Stimulated activated CD8-positive, alpha-beta memory T cell treated with anti-CD3 and anti-CD28 coated beads, Interleukin-7, amount 100 ng/mL, for 24 hours (primary cell): ENCODE measurements at regions not wholly inside any gene's neighbourhood (a gene's known extent, or its start where the extent isn't known, plus 50 kb on each side); places are given as distances from the start of the nearest gene placed in this dataset.
"Not testable (repeated sequence)": the region's sequence is repeated elsewhere in the genome, so short reads cannot be mapped to it uniquely, and the experiment has no call there.

ENCODE experiments used
- DNase-seq: peaks from one replicate; pipeline ENCODE4 v3.0.0-alpha.2; 2020; ENCODE audit warnings: low read depth

- DNase-seq = not testable (repeated sequence)
Observed at GRCh38 chr7:156035387-156035786, 223.1 kb upstream of the SHH start.

GRCh38 chr7:156034397-156034796 lies 222.1 kb upstream of the SHH start:
- DNase-seq = no peak

- no peak for DNase-seq
Observed at GRCh38 chr7:156032973-156033372, 220.7 kb upstream of the SHH start.

- DNase-seq = no peak
Observed at GRCh38 chr7:156031679-156032478, 219.6 kb upstream of the SHH start.

GRCh38 chr7:156029460-156030007 lies 217.3 kb upstream of the SHH start:
- DNase-seq = no peak

GRCh38 chr7:156028521-156028920 lies 216.3 kb upstream of the SHH start:
- no peak for DNase-seq

- DNase-seq = no peak
Observed at GRCh38 chr7:156027821-156028220, 215.6 kb upstream of the SHH start.

GRCh38 chr7:156026603-156027002 lies 214.3 kb upstream of the SHH start:
- no peak for DNase-seq

GRCh38 chr7:156026076-156026600 lies 213.9 kb upstream of the SHH start:
- DNase-seq = no peak

- no peak for DNase-seq
Observed at GRCh38 chr7:156025675-156026074, 213.4 kb upstream of the SHH start.

- no peak for DNase-seq
Observed at GRCh38 chr7:156024201-156024600, 211.9 kb upstream of the SHH start.

GRCh38 chr7:156022483-156023459 lies 210.5 kb upstream of the SHH start:
- DNase-seq = no peak

GRCh38 chr7:156021471-156021870 lies 209.2 kb upstream of the SHH start:
- no peak for DNase-seq

GRCh38 chr7:156020566-156020965 lies 208.3 kb upstream of the SHH start:
- DNase-seq = no peak

- DNase-seq = no peak
Observed at GRCh38 chr7:156019776-156020565, 207.7 kb upstream of the SHH start.

GRCh38 chr7:156019308-156019707 lies 207.0 kb upstream of the SHH start:
- DNase-seq = no peak

GRCh38 chr7:156017916-156018700 lies 205.8 kb upstream of the SHH start:
- DNase-seq = no peak

- no peak for DNase-seq
Observed at GRCh38 chr7:156017431-156017830, 205.2 kb upstream of the SHH start.

GRCh38 chr7:156015237-156016020 lies 203.2 kb upstream of the SHH start:
- no peak for DNase-seq

- no peak for DNase-seq
Observed at GRCh38 chr7:156014808-156015207, 202.5 kb upstream of the SHH start.
